H1 (cell line): ENCODE measurements at regions not wholly inside any gene's neighbourhood (a gene's known extent, or its start where the extent isn't known, plus 50 kb on each side); places are given as distances from the start of the nearest gene placed in this dataset.

ENCODE experiments used
- BRCA1 ChIP-seq: IDR thresholded peaks from 2 replicates; pipeline ENCODE4 v1.6.1; 2012; ENCODE audit warnings: low read depth, low read length, improper control_type of control experiment
- E2F6 ChIP-seq: IDR thresholded peaks from 2 replicates; pipeline ENCODE4 v1.6.1; 2012; ENCODE audit warnings: inconsistent platforms
- GTF2F1 ChIP-seq: IDR thresholded peaks from 2 replicates; pipeline ENCODE4 v1.6.1; 2012; ENCODE audit warnings: low read depth, low read length, improper control_type of control experiment, borderline replicate concordance
- SUZ12 ChIP-seq: fragments of 200-600 bp; sonication (generic); IDR thresholded peaks from 2 replicates; pipeline ENCODE4 v1.6.1; 2012; ENCODE audit warnings: mild to moderate bottlenecking, inconsistent platforms, low read length, moderate library complexity, mixed read lengths

GRCh38 chr1:193412748-193413147 lies 226.3 kb upstream of the B3GALT2 start (continued):
- TF ChIP-seq E2F6 (no peak), BRCA1 (no peak), SUZ12 (no peak), GTF2F1 (no peak)
- TF ChIP-seq, all 59 proteins: peak for 0
